SU-DHL-6 (cell line): ENCODE measurements at regions not wholly inside any gene's neighbourhood (a gene's known extent, or its start where the extent isn't known, plus 50 kb on each side); places are given as distances from the start of the nearest gene placed in this dataset.
"Not testable (repeated sequence)": the region's sequence is repeated elsewhere in the genome, so short reads cannot be mapped to it uniquely, and the experiment has no call there.

Experiments
- H2AFZ ChIP-seq: fragments of 200-600 bp; sonication (generic); 2 replicates; pipeline ENCODE4 v1.6.1; 2014; ENCODE audit warnings: low read depth, mild to moderate bottlenecking, moderate library complexity, mixed read lengths, antibody characterized with exemption, low read length; ENCODE audit not compliant: severe bottlenecking
- H3F3A ChIP-seq: fragments of 200-600 bp; shearing (Covaris generic); 2 replicates; pipeline ENCODE4 v1.6.0; 2016; ENCODE audit warnings: antibody characterized with exemption, mild to moderate bottlenecking; ENCODE audit not compliant: insufficient read depth
- H3K27ac ChIP-seq: fragments of 200-600 bp; sonication (generic); 2 replicates; pipeline ENCODE4 v1.5.1; 2016; ENCODE audit warnings: low read depth, mild to moderate bottlenecking, low read length, moderate library complexity, mixed read lengths
- H3K27me3 ChIP-seq: fragments of 200-600 bp; sonication (generic), shearing (Covaris generic); 2 replicates; pipeline ENCODE4 v1.6.0; 2014; ENCODE audit warnings: mild to moderate bottlenecking, low read length
- H3K36me3 ChIP-seq: fragments of 200-600 bp; sonication (generic); 2 replicates; pipeline ENCODE4 v1.6.1; 2014; ENCODE audit warnings: mild to moderate bottlenecking, low read length, mixed read lengths
- H3K4me2 ChIP-seq: fragments of 300-600, 200-600 bp; shearing (Covaris generic), sonication (generic); 2 replicates; pipeline ENCODE4 v1.6.0; 2014; ENCODE audit warnings: low read length, low read depth, mild to moderate bottlenecking; ENCODE audit not compliant: poor library complexity, severe bottlenecking
- H3K4me3 ChIP-seq: fragments of 200-600 bp; sonication (generic); 2 replicates; pipeline ENCODE4 v1.5.1; 2014; ENCODE audit warnings: antibody characterized with exemption, low read length, mild to moderate bottlenecking, mixed read lengths; ENCODE audit not compliant: insufficient read depth, poor library complexity, severe bottlenecking
- H3K79me2 ChIP-seq: fragments of 200-600 bp; sonication (generic); 2 replicates; pipeline ENCODE4 v1.6.1; 2014; ENCODE audit warnings: mild to moderate bottlenecking, low read length, moderate library complexity; ENCODE audit not compliant: insufficient read depth
- H3K9ac ChIP-seq: fragments of 200-600 bp; sonication (generic); 2 replicates; pipeline ENCODE4 v1.7.0; 2014; ENCODE audit warnings: mild to moderate bottlenecking, low read length
- H3K9me2 ChIP-seq: fragments of 200-600 bp; sonication (generic); replicated peaks from 2 replicates; pipeline ENCODE4 v1.6.1; 2014; ENCODE audit warnings: low read length; ENCODE audit not compliant: insufficient read depth
- H3K9me3 ChIP-seq: fragments of 200-600 bp; sonication (generic); 2 replicates; pipeline ENCODE4 v1.6.1; 2014; ENCODE audit warnings: low read length, mixed read lengths; ENCODE audit not compliant: insufficient read depth
- H4K20me1 ChIP-seq: fragments of 200-600 bp; sonication (generic); 2 replicates; pipeline ENCODE4 v1.6.1; 2014; ENCODE audit warnings: low read depth, mild to moderate bottlenecking, antibody characterized with exemption, low read length, moderate library complexity, mixed read lengths
- CTCF ChIP-seq: fragments of 200-600 bp; sonication (generic); IDR thresholded peaks from one replicate; pipeline ENCODE4 v1.5.1; 2017; ENCODE audit warnings: antibody characterized with exemption, mild to moderate bottlenecking, low read length, moderate library complexity; ENCODE audit not compliant: insufficient read depth, poor library complexity, severe bottlenecking
- EZH2phosphoT487 ChIP-seq: fragments of 200-600 bp; sonication (generic), shearing (Covaris generic); conservative IDR thresholded peaks from 2 replicates; pipeline ENCODE4 v1.6.1; 2018; ENCODE audit warnings: mild to moderate bottlenecking, antibody characterized with exemption, low read length, moderate library complexity, mixed read lengths

GRCh38 chr14:50031602-50032313 lies 84.6 kb downstream of the VCPKMT start:
- Histone ChIP-seq H4K20me1 (no peaks in the 10 kb centered on the region), H3K27me3 (no peaks in the 10 kb centered on the region), H2AFZ (no peak overlapping the region), H3K9me3 (no peaks in the 10 kb centered on the region), H3K4me3 (no peak overlapping the region), H3K27ac (no peak overlapping the region), H3K4me2 (no peak overlapping the region), H3K36me3 (no peaks in the 10 kb centered on the region), H3K79me2 (no peaks in the 10 kb centered on the region), H3F3A (no peaks in the 10 kb centered on the region), H3K9ac (no peak overlapping the region), H3K9me2 (no peaks in the 10 kb centered on the region)
- TF ChIP-seq CTCF (no peak), EZH2phosphoT487 (no peak)

- H3K36me3 ChIP-seq, H3K9me3 ChIP-seq, H3K79me2 ChIP-seq, H3K27ac ChIP-seq, H3F3A ChIP-seq, H3K27me3 ChIP-seq, H4K20me1 ChIP-seq, H3K9ac ChIP-seq, H3K4me2 ChIP-seq, H3K9me2 ChIP-seq, H2AFZ ChIP-seq, H3K4me3 ChIP-seq: not testable (repeated sequence)
Observed at GRCh38 chr14:50032462-50033167, 83.8 kb downstream of the VCPKMT start.

- Histone ChIP-seq H3K9me3 (no peaks in the 10 kb centered on the region), H3K9ac (no peak overlapping the region), H3K36me3 (no peaks in the 10 kb centered on the region), H3F3A (no peaks in the 10 kb centered on the region), H3K9me2 (no peaks in the 10 kb centered on the region), H2AFZ (no peak overlapping the region), H3K27ac (no peak overlapping the region), H4K20me1 (no peaks in the 10 kb centered on the region), H3K27me3 (no peaks in the 10 kb centered on the region), H3K79me2 (no peaks in the 10 kb centered on the region), H3K4me2 (no peak overlapping the region), H3K4me3 (no peak overlapping the region)
- TF ChIP-seq EZH2phosphoT487 = no peak
- no peak for TF ChIP-seq CTCF
Observed at GRCh38 chr14:50035214-50035613, 81.2 kb downstream of the VCPKMT start.

GRCh38 chr14:50036211-50036610 lies 80.2 kb downstream of the VCPKMT start:
- Histone ChIP-seq H3F3A (no peaks in the 10 kb centered on the region), H3K9me3 (no peaks in the 10 kb centered on the region), H3K36me3 (no peaks in the 10 kb centered on the region), H3K79me2 (no peaks in the 10 kb centered on the region), H3K9me2 (no peaks in the 10 kb centered on the region), H3K4me3 (no peak overlapping the region), H3K27ac (no peak overlapping the region), H2AFZ (no peak overlapping the region), H3K4me2 (no peak overlapping the region), H4K20me1 (no peaks in the 10 kb centered on the region), H3K9ac (no peak overlapping the region), H3K27me3 (no peaks in the 10 kb centered on the region)
- TF ChIP-seq CTCF (no peak), EZH2phosphoT487 (no peak)
